Fibroblast of lung (primary cell): ENCODE measurements at regions not wholly inside any gene's neighbourhood (a gene's known extent, or its start where the extent isn't known, plus 50 kb on each side); places are given as distances from the start of the nearest gene placed in this dataset.

Experiments used
- DNase-seq, 2 donors: peaks; one replicate each; pipeline versions ENCODE4 v3.0.0 to v3.0.0-alpha.2; 2010; ENCODE audit warnings: low read depth in 2 of 2
- H2AFZ ChIP-seq: 2 replicates; pipeline ENCODE4 v1.5.1; 2012; ENCODE audit warnings: low read length, control low read depth, inconsistent platforms
- H3K27ac ChIP-seq: 2 replicates; pipeline ENCODE4 v1.5.1; 2011; ENCODE audit warnings: low read length, control low read depth; ENCODE audit not compliant: insufficient read depth
- H3K27me3 ChIP-seq: 2 replicates; pipeline ENCODE4 v1.5.1; 2011; ENCODE audit warnings: mild to moderate bottlenecking, low read length; ENCODE audit not compliant: control insufficient read depth, insufficient read depth
- H3K36me3 ChIP-seq: 2 replicates; pipeline ENCODE4 v1.5.1; 2011; ENCODE audit warnings: low read length; ENCODE audit not compliant: control insufficient read depth, insufficient read depth
- H3K4me1 ChIP-seq: 2 replicates; pipeline ENCODE4 v1.5.1; 2011; ENCODE audit warnings: low read length; ENCODE audit not compliant: control insufficient read depth, insufficient read depth; ENCODE audit errors: extremely low read depth
- H3K4me2 ChIP-seq: 2 replicates; pipeline ENCODE4 v1.5.1; 2011; ENCODE audit warnings: low read length, control low read depth; ENCODE audit not compliant: insufficient read depth; ENCODE audit errors: extremely low read depth
- H3K4me3 ChIP-seq, 4 experiments: fragments of 200-600 bp in 1 of 4; sonication (generic) in 1 of 4; replicated peaks in 1 of 4; 2 replicates each; pipeline ENCODE4 v1.5.1; 2011 to 2016; ENCODE audit warnings: low read length in 4 of 4, low read depth in 3 of 4, mild to moderate bottlenecking in 3 of 4, control low read depth in 2 of 4, inconsistent platforms in 1 of 4, mixed read lengths in 1 of 4; ENCODE audit not compliant: insufficient read depth in 1 of 4; ENCODE audit errors: control extremely low read depth in 1 of 4
- H3K79me2 ChIP-seq: 2 replicates; pipeline ENCODE4 v1.5.1; 2012; ENCODE audit warnings: mild to moderate bottlenecking, low read length, inconsistent platforms; ENCODE audit not compliant: control insufficient read depth, insufficient read depth
- H3K9ac ChIP-seq: 2 replicates; pipeline ENCODE4 v1.5.1; 2011; ENCODE audit warnings: mild to moderate bottlenecking, low read length, control low read depth; ENCODE audit not compliant: insufficient read depth
- H3K9me3 ChIP-seq: 2 replicates; pipeline ENCODE4 v1.5.1; 2012; ENCODE audit warnings: low read depth, low read length; ENCODE audit not compliant: control insufficient read depth, insufficient read depth
- H4K20me1 ChIP-seq: 2 replicates; pipeline ENCODE4 v1.5.1; 2011; ENCODE audit warnings: low read length; ENCODE audit not compliant: control insufficient read depth, insufficient read depth; ENCODE audit errors: extremely low read depth
- CTCF ChIP-seq, 2 donors: IDR thresholded peaks in 1 of 2; conservative IDR thresholded peaks in 1 of 2; 1 replicate in 1 of 2; 2 replicates in 1 of 2; pipeline ENCODE4 v1.5.1; 2011 to 2012; ENCODE audit warnings: low read length in 2 of 2, control low read depth in 1 of 2, inconsistent platforms in 1 of 2, low read depth in 1 of 2, mild to moderate bottlenecking in 1 of 2
- EZH2 ChIP-seq: IDR thresholded peaks from 2 replicates; pipeline ENCODE4 v1.5.1; 2012; ENCODE audit warnings: low read length, control low read depth, mild to moderate bottlenecking; ENCODE audit errors: missing control alignments

- Histone ChIP-seq H3K79me2 (no peaks in the 10 kb centered on the region), H3K9ac (no peak overlapping the region), H2AFZ (no peak overlapping the region), H3K4me3 (no peak overlapping the region), H3K4me1 (peaks cover 15% of the 10 kb centered on the region), H3K4me2 (no peak overlapping the region), H3K27ac (no peak overlapping the region), H3K36me3 (no peaks in the 10 kb centered on the region), H3K9me3 (no peaks in the 10 kb centered on the region), H3K27me3 (no peaks in the 10 kb centered on the region), H4K20me1 (no peaks in the 10 kb centered on the region)
- TF ChIP-seq EZH2 (no peak), CTCF (conservative IDR thresholded peaks at IDR 0.05 in 1 of 2, IDR thresholded peaks at IDR 0.05 in 1 of 2; ENCODE audit: low read depth in 1 of 2, low read length in 2 of 2) (no peak)
- DNase-seq = no peak
Observed at GRCh38 chr6:139590206-139590605, 215.8 kb upstream of the CITED2 start.

- peak overlapping the region; percentile 87 for H3K27ac ChIP-seq
- H3K36me3 ChIP-seq = no peaks in the 10 kb centered on the region
- no peak overlapping the region for H3K4me3 ChIP-seq
- DNase-seq = peak; percentile 78 to 95
- no peak overlapping the region for H2AFZ ChIP-seq
- H4K20me1 ChIP-seq = no peaks in the 10 kb centered on the region
- no peaks in the 10 kb centered on the region for H3K79me2 ChIP-seq
- H3K4me1 ChIP-seq = peaks cover 15% of the 10 kb centered on the region
- no peaks in the 10 kb centered on the region for H3K9me3 ChIP-seq
- TF ChIP-seq CTCF (conservative IDR thresholded peaks at IDR 0.05 in 1 of 2, IDR thresholded peaks at IDR 0.05 in 1 of 2; ENCODE audit: low read depth in 1 of 2, low read length in 2 of 2) = no peak
- TF ChIP-seq EZH2 = no peak
- H3K4me2 ChIP-seq = peak overlapping the region; percentile 26
- peak overlapping the region; percentile 16 for H3K9ac ChIP-seq
- H3K27me3 ChIP-seq = no peaks in the 10 kb centered on the region
Observed at GRCh38 chr6:139588734-139589593, 214.5 kb upstream of the CITED2 start.

- H3K4me1 ChIP-seq = peaks cover 15% of the 10 kb centered on the region
- TF ChIP-seq CTCF (conservative IDR thresholded peaks at IDR 0.05 in 1 of 2, IDR thresholded peaks at IDR 0.05 in 1 of 2; ENCODE audit: low read depth in 1 of 2, low read length in 2 of 2) (no peak), EZH2 (no peak)
- H3K4me2 ChIP-seq = peak overlapping the region; percentile 26
- no peaks in the 10 kb centered on the region for H4K20me1 ChIP-seq
- H3K4me3 ChIP-seq = peak overlapping the region in 1 of 4 experiments; percentile 1
- H3K27me3 ChIP-seq = no peaks in the 10 kb centered on the region
- no peak overlapping the region for H2AFZ ChIP-seq
- DNase-seq = peak; percentile 68 to 85
- peak overlapping the region; percentile 1 for H3K9ac ChIP-seq
- peak overlapping the region; percentile 87 for H3K27ac ChIP-seq
- no peaks in the 10 kb centered on the region for H3K9me3 ChIP-seq
- H3K79me2 ChIP-seq = no peaks in the 10 kb centered on the region
- H3K36me3 ChIP-seq = no peaks in the 10 kb centered on the region
Observed at GRCh38 chr6:139588076-139588639, 213.7 kb upstream of the CITED2 start.
